ENCODE measurements at regions not wholly inside any gene's neighbourhood (a gene's known extent, or its start where the extent isn't known, plus 50 kb on each side); places are given as distances from the start of the nearest gene placed in this dataset.
A peak's percentile ranks its signal among the peaks of the same experiment; 100 is the strongest.

GRCh38 chr18:75805265-75805664, 377.8 kb upstream of the SMIM21 start:
- no peak overlapping the region for H3K4me3 ChIP-seq
- H3K9me3 ChIP-seq: no peaks in the 10 kb centered on the region
- TF ChIP-seq POLR2AphosphoS5 (IDR thresholded peaks at IDR 0.05) (no peak), CTCF (IDR thresholded peaks at IDR 0.05) (no peak), POLR2A (IDR thresholded peaks at IDR 0.05) (no peak), EP300 (IDR thresholded peaks at IDR 0.05) (no peak)
- ATAC-seq (ENCODE audit: low FRiP score in 2 of 2): no peak
- 27 to 34% methylated on average over 3 of the region's 3 CpGs for WGBS, 2 donors
- no peak overlapping the region for H3K27ac ChIP-seq
- H3K36me3 ChIP-seq: no peaks in the 10 kb centered on the region
- no peak for DNase-seq
- no peaks in the 10 kb centered on the region for H3K27me3 ChIP-seq
- H3K4me1 ChIP-seq: no peaks in the 10 kb centered on the region

- no peak overlapping the region for H3K4me3 ChIP-seq
- H3K9me3 ChIP-seq: no peaks in the 10 kb centered on the region
- TF ChIP-seq POLR2A (IDR thresholded peaks at IDR 0.05) (no peak), CTCF (IDR thresholded peaks at IDR 0.05) (no peak), EP300 (IDR thresholded peaks at IDR 0.05) (no peak), POLR2AphosphoS5 (IDR thresholded peaks at IDR 0.05) (no peak)
- H3K36me3 ChIP-seq: no peaks in the 10 kb centered on the region
- ATAC-seq (ENCODE audit: low FRiP score in 2 of 2): no peak
- no peak for DNase-seq
- WGBS, 2 donors: 82% methylated on average over 5 of the region's 5 CpGs
- no peak overlapping the region for H3K27ac ChIP-seq
- no peaks in the 10 kb centered on the region for H3K27me3 ChIP-seq
- peaks cover 0 to 3% (median 0%) of the 10 kb centered on the region in 4 donors for H3K4me1 ChIP-seq
Measured at GRCh38 chr18:75802681-75803080, 375.2 kb upstream of the SMIM21 start.

- no peak for DNase-seq
- H3K27me3 ChIP-seq: no peaks in the 10 kb centered on the region
- ATAC-seq (ENCODE audit: low FRiP score in 2 of 2): no peak
- H3K36me3 ChIP-seq: no peaks in the 10 kb centered on the region
- H3K9me3 ChIP-seq: no peaks in the 10 kb centered on the region
- TF ChIP-seq POLR2A (IDR thresholded peaks at IDR 0.05): no peak
- no peak for TF ChIP-seq CTCF (IDR thresholded peaks at IDR 0.05)
- no peak for TF ChIP-seq EP300 (IDR thresholded peaks at IDR 0.05)
- TF ChIP-seq POLR2AphosphoS5 (IDR thresholded peaks at IDR 0.05): no peak
- no peak overlapping the region for H3K4me3 ChIP-seq
- H3K27ac ChIP-seq: no peak overlapping the region
- H3K4me1 ChIP-seq: peaks cover 0 to 3% (median 0%) of the 10 kb centered on the region in 4 donors
- WGBS, 2 donors: 87 to 91% methylated on average over 10 to 12 of the region's 12 CpGs
Measured at GRCh38 chr18:75801178-75801577, 373.7 kb upstream of the SMIM21 start.

- Histone ChIP-seq H3K27me3 (no peaks in the 10 kb centered on the region), H3K9me3 (no peaks in the 10 kb centered on the region), H3K27ac (peak overlapping the region in 1 of 4 donors; percentile 26), H3K4me1 (peaks cover 0 to 3% (median 0%) of the 10 kb centered on the region in 4 donors), H3K4me3 (no peak overlapping the region), H3K36me3 (no peaks in the 10 kb centered on the region)
- DNase-seq: no peak
- ATAC-seq (ENCODE audit: low FRiP score in 2 of 2): no peak
- TF ChIP-seq CTCF (IDR thresholded peaks at IDR 0.05) (no peak), EP300 (IDR thresholded peaks at IDR 0.05) (no peak), POLR2AphosphoS5 (IDR thresholded peaks at IDR 0.05) (no peak), POLR2A (IDR thresholded peaks at IDR 0.05) (no peak)
- whole genome bisulfite sequencing, 2 donors: 82 to 85% methylated on average over 6 of the region's 6 CpGs
Measured at GRCh38 chr18:75800331-75800648, 372.8 kb upstream of the SMIM21 start.

GRCh38 chr18:75799449-75800330, 372.2 kb upstream of the SMIM21 start:
- 70 to 72% methylated on average over 10 of the region's 10 CpGs for WGBS, 2 donors
- DNase-seq: no peak
- Histone ChIP-seq H3K9me3 (no peaks in the 10 kb centered on the region), H3K4me3 (no peak overlapping the region), H3K27me3 (no peaks in the 10 kb centered on the region), H3K36me3 (no peaks in the 10 kb centered on the region), H3K27ac (peak overlapping the region in 1 of 4 donors; percentile 26), H3K4me1 (peaks cover 0 to 3% (median 0%) of the 10 kb centered on the region in 4 donors)
- TF ChIP-seq POLR2AphosphoS5 (IDR thresholded peaks at IDR 0.05) (no peak), EP300 (IDR thresholded peaks at IDR 0.05) (no peak), CTCF (IDR thresholded peaks at IDR 0.05) (no peak)
- ATAC-seq (ENCODE audit: low FRiP score in 2 of 2): no peak
